K562 (cell line): ENCODE measurements at regions not wholly inside any gene's neighbourhood (a gene's known extent, or its start where the extent isn't known, plus 50 kb on each side); places are given as distances from the start of the nearest gene placed in this dataset.

Experiments used
- ATAC-seq: fragments of 200-7000 bp; cut with Tn5 transposase; 3 replicates; pipeline ENCODE4 v1.9.1; 2020; ENCODE audit warnings: moderate library complexity
- BruUV-seq: library from RNA; stranded (reverse); fragments of 400-500 nt; replicated peaks from 2 replicates; lab custom pipeline; 2021; lab: Mats Ljungman, UMichigan
- CTCF ChIA-PET: fragments of 300-600 bp; formaldehyde crosslinking; extraction: SDS; loops from one replicate; lab custom pipeline; 2021; ENCODE audit warnings: low intra/inter-chr PET ratio; lab: Yijun Ruan, JAX
- POLR2A ChIA-PET: fragments of 300-600, 350-650 bp; sonication (Branson Sonifier 250); formaldehyde crosslinking; extraction: SDS; loops from one replicate; lab custom pipeline; 2021; ENCODE audit warnings: antibody characterized with exemption, inconsistent platforms; lab: Yijun Ruan, JAX
- DNase-seq, 4 experiments: peaks; one replicate each; pipeline versions ENCODE4 v3.0.0 to v3.0.0-alpha.2; 2011 to 2018; ENCODE audit warnings: low spot score in 3 of 4, mixed read lengths in 3 of 4; ENCODE audit errors: extremely low read depth in 1 of 4
- FAIRE-seq: peaks from 2 replicates; lab custom pipeline; 2011; peaks lifted over from hg19 to GRCh38; lab: Jason Lieb, UNC
- H2AFZ ChIP-seq: 2 replicates; pipeline ENCODE4 v1.6.0; 2011; ENCODE audit warnings: low read depth, low read length, control low read depth, inconsistent platforms
- H3K27ac ChIP-seq: fragments of 200-600 bp; 3 replicates; pipeline ENCODE4 v1.8.0; 2011; ENCODE audit warnings: low read depth, mild to moderate bottlenecking, control low read depth, inconsistent platforms, low read length, moderate library complexity, mixed read lengths; ENCODE audit errors: extremely low read depth
- H3K27me3 ChIP-seq, 2 experiments: fragments of 300-600 bp in 1 of 2; 2 replicates in 1 of 2; 3 replicates in 1 of 2; pipeline versions ENCODE4 v1.6.0 to v1.8.0; 2011; ENCODE audit warnings: inconsistent platforms in 2 of 2, low read length in 2 of 2, mild to moderate bottlenecking in 1 of 2, mixed read lengths in 1 of 2, moderate library complexity in 1 of 2; ENCODE audit not compliant: control insufficient read depth in 2 of 2, insufficient read depth in 2 of 2
- H3K36me3 ChIP-seq: fragments of 300-600 bp; 3 replicates; pipeline ENCODE4 v1.8.0; 2011; ENCODE audit warnings: mild to moderate bottlenecking, low read length, inconsistent platforms; ENCODE audit not compliant: control insufficient read depth, insufficient read depth
- H3K4me1 ChIP-seq, 2 experiments: fragments of 200-600 bp in 1 of 2; replicated peaks in 1 of 2; 2 replicates in 1 of 2; 3 replicates in 1 of 2; pipeline versions ENCODE4 v1.5.1 to v1.8.0; 2011; ENCODE audit warnings: inconsistent platforms in 2 of 2, low read length in 2 of 2, mild to moderate bottlenecking in 1 of 2, mixed read lengths in 1 of 2, moderate library complexity in 1 of 2; ENCODE audit not compliant: control insufficient read depth in 2 of 2, insufficient read depth in 2 of 2
- H3K4me2 ChIP-seq: 2 replicates; pipeline ENCODE4 v1.6.1; 2011; ENCODE audit warnings: low read length, control low read depth, inconsistent platforms, mixed read lengths; ENCODE audit not compliant: insufficient read depth
- H3K4me3 ChIP-seq: fragments of 200-600 bp; sonication (generic), shearing (Covaris generic); 2 replicates; pipeline ENCODE4 v1.5.1; 2016; ENCODE audit warnings: control low read depth, inconsistent platforms
- H3K79me2 ChIP-seq: fragments of 200-600 bp; 3 replicates; pipeline ENCODE4 v1.8.0; 2011; ENCODE audit warnings: low read length, inconsistent platforms; ENCODE audit not compliant: control insufficient read depth, insufficient read depth
- H3K9ac ChIP-seq, 2 experiments: 2 replicates each; pipeline versions ENCODE4 v1.6.0 to v1.6.1; 2011; ENCODE audit warnings: low read depth in 2 of 2, low read length in 2 of 2, control low read depth in 1 of 2, inconsistent platforms in 1 of 2, mild to moderate bottlenecking in 1 of 2, mixed read lengths in 1 of 2; ENCODE audit not compliant: insufficient read depth in 1 of 2
- H3K9me1 ChIP-seq: one replicate; pipeline ENCODE4 v1.6.0; 2011; ENCODE audit warnings: inconsistent platforms, mild to moderate bottlenecking, low read length, moderate library complexity; ENCODE audit not compliant: control insufficient read depth, insufficient read depth
- H3K9me3 ChIP-seq: replicated peaks from 2 replicates; pipeline ENCODE4 v1.5.1; 2011; ENCODE audit warnings: low read depth, low read length, inconsistent platforms; ENCODE audit not compliant: control insufficient read depth, insufficient read depth
- H4K20me1 ChIP-seq: replicated peaks from 2 replicates; pipeline ENCODE4 v1.6.1; 2011; ENCODE audit warnings: low read length, inconsistent platforms, mixed read lengths; ENCODE audit not compliant: control insufficient read depth, insufficient read depth
- DIDO1 ChIP-seq: fragments of 450-650 bp; IDR thresholded peaks from 2 replicates; pipeline ENCODE4 v1.6.1; 2016; ENCODE audit warnings: low read depth, missing biosample characterization, missing genetic modification characterization
- GABPA ChIP-seq: fragments of 200-800 bp; sonication (Bioruptor generic); conservative IDR thresholded peaks from 2 replicates; pipeline ENCODE4 v1.6.1; 2016; ENCODE audit warnings: low read depth, missing genetic modification characterization, missing compliant biosample characterization
- MED1 ChIP-seq: sonication (generic); formaldehyde crosslinking; IDR thresholded peaks from 2 replicates; pipeline ENCODE4 v1.8.1; 2023; ENCODE audit warnings: missing genetic modification reagents, borderline replicate concordance
- NUFIP1 ChIP-seq: fragments of 450-650 bp; IDR thresholded peaks from 2 replicates; pipeline ENCODE4 v1.6.1; 2018; ENCODE audit not compliant: partially characterized antibody
- RB1 ChIP-seq: fragments of 450-650 bp; IDR thresholded peaks from 2 replicates; pipeline ENCODE4 v1.6.1; 2017; ENCODE audit warnings: low read depth, mild to moderate bottlenecking
- REST ChIP-seq, 2 experiments: fragments of 450-650 bp; formaldehyde crosslinking in 1 of 2; IDR thresholded peaks; 2 replicates each; pipeline versions ENCODE4 v1.4.0 to v1.6.1; 2014 to 2020; ENCODE audit warnings: mild to moderate bottlenecking in 2 of 2, borderline replicate concordance in 1 of 2, low read depth in 1 of 2
- SRSF1 ChIP-seq: fragments of 200-400 bp; formaldehyde crosslinking; IDR thresholded peaks from 2 replicates; pipeline ENCODE4 v1.6.1; 2017; ENCODE audit warnings: mild to moderate bottlenecking, low read depth, low read length, moderate library complexity
- TARDBP ChIP-seq: fragments of 450-650 bp; IDR thresholded peaks from 2 replicates; pipeline ENCODE4 v1.6.1; 2016
- TBP ChIP-seq: optimal IDR thresholded peaks from 2 replicates; pipeline ENCODE3; 2011; ENCODE audit warnings: low read depth, low read length, improper control_type of control experiment
- TRIM25 ChIP-seq: fragments of 450-650 bp; IDR thresholded peaks from 2 replicates; pipeline ENCODE4 v1.7.0; 2016; ENCODE audit warnings: borderline replicate concordance
- ZNF668 ChIP-seq: fragments of 250-450 bp; sonication (Bioruptor Pico); IDR thresholded peaks from 2 replicates; pipeline ENCODE4 v1.8.0; 2022; ENCODE audit warnings: mild to moderate bottlenecking, inconsistent platforms
- ZNF75A ChIP-seq: fragments of 450-650 bp; formaldehyde crosslinking; IDR thresholded peaks from 2 replicates; pipeline ENCODE4 v1.4.0; 2020; ENCODE audit warnings: mild to moderate bottlenecking
- ZNF76 ChIP-seq: fragments of 250-450 bp; sonication (Bioruptor Pico); IDR thresholded peaks from 2 replicates; pipeline ENCODE4 v1.4.0; 2020; ENCODE audit warnings: mild to moderate bottlenecking, moderate library complexity, borderline replicate concordance
- in situ Hi-C: fragments of 300-500 bp; cut with MboI; formaldehyde crosslinking; loops from 4 replicates; pipeline ENCODE4 v1.15.0; 2018; ENCODE audit warnings: inconsistent platforms, mixed read lengths
- intact Hi-C: fragments of 100-400 bp; cut with micrococcal nuclease; formaldehyde crosslinking; loops from 2 replicates; pipeline ENCODE4 v1.14.2; 2022
- TF ChIP-seq, protein P1 (sequence below): fragments of 250-450 bp; sonication (Bioruptor Pico); IDR thresholded peaks from 2 replicates; pipeline ENCODE4 v1.8.0; 2022; ENCODE audit warnings: moderate library complexity, mild to moderate bottlenecking, inconsistent platforms

GRCh38 chr13:55569082-55569481 is 1571.6 kb upstream of the PRR20A start:
- FAIRE-seq (no peak), DNase-seq (no peak), ATAC-seq (no peak)
- H3K4me2 ChIP-seq, result no peak overlapping the region
- intact Hi-C loops, result no loop called here
- ChIA-PET CTCF (no interaction called here), POLR2A (no interaction called here)
- H3K36me3 ChIP-seq, result no peaks in the 10 kb centered on the region
- H3K79me2 ChIP-seq, result no peaks in the 10 kb centered on the region
- no peak overlapping the region for H3K9ac ChIP-seq
- no peaks in the 10 kb centered on the region for H4K20me1 ChIP-seq
- no peak overlapping the region for H2AFZ ChIP-seq
- no peaks in the 10 kb centered on the region for H3K9me1 ChIP-seq
- in situ Hi-C loops, result no loop called here
- H3K9me3 ChIP-seq, result no peaks in the 10 kb centered on the region
- BruUV-seq, result no TSS peak
- no peak overlapping the region for H3K27ac ChIP-seq
- no peaks in the 10 kb centered on the region for H3K27me3 ChIP-seq
- H3K4me3 ChIP-seq, result no peak overlapping the region
- H3K4me1 ChIP-seq, result no peaks in the 10 kb centered on the region
- TF ChIP-seq GABPA (tag) (no peak), ZNF75A (no peak), RB1 (no peak), DIDO1 (tag) (no peak), SRSF1 (no peak), ZNF668 (no peak), MED1 (CRISPR knock-in tag) (no peak), ZNF76 (CRISPR knock-in tag) (no peak), TBP (no peak), TRIM25 (no peak), NUFIP1 (no peak), TARDBP (no peak), REST (IDR thresholded peaks at IDR 0.05; ENCODE audit: borderline replicate concordance) (no peak), REST (CRISPR knock-in tag; IDR thresholded peaks at IDR 0.05; ENCODE audit: low read depth) (no peak)
- TF ChIP-seq, protein P1, sequence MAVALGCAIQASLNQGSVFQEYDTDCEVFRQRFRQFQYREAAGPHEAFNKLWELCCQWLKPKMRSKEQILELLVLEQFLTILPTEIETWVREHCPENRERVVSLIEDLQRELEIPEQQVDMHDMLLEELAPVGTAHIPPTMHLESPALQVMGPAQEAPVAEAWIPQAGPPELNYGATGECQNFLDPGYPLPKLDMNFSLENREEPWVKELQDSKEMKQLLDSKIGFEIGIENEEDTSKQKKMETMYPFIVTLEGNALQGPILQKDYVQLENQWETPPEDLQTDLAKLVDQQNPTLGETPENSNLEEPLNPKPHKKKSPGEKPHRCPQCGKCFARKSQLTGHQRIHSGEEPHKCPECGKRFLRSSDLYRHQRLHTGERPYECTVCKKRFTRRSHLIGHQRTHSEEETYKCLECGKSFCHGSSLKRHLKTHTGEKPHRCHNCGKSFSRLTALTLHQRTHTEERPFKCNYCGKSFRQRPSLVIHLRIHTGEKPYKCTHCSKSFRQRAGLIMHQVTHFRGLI (CRISPR knock-in tag), result no peak
